Erythroblast (primary cell): ENCODE measurements at regions not wholly inside any gene's neighbourhood (a gene's known extent, or its start where the extent isn't known, plus 50 kb on each side); places are given as distances from the start of the nearest gene placed in this dataset.

ENCODE experiments used
- DNase-seq, 2 experiments: peaks; one replicate each; lab custom pipeline; 2025; lab: John Stamatoyannopoulos, UW
- GATA1 ChIP-seq: IDR thresholded peaks from 2 replicates; pipeline ENCODE4 v1.6.1; 2011; ENCODE audit warnings: low read depth, mild to moderate bottlenecking, control low read depth, low read length, moderate library complexity
- POLR2A ChIP-seq: IDR thresholded peaks from 2 replicates; pipeline ENCODE4 v1.6.1; 2011; ENCODE audit warnings: mild to moderate bottlenecking, low read length

GRCh38 chr15:97687654-97688053, 272.8 kb upstream of the ARRDC4 start:
- no peak for TF ChIP-seq POLR2A
- TF ChIP-seq GATA1, result no peak
- no peak for DNase-seq

DNA sequence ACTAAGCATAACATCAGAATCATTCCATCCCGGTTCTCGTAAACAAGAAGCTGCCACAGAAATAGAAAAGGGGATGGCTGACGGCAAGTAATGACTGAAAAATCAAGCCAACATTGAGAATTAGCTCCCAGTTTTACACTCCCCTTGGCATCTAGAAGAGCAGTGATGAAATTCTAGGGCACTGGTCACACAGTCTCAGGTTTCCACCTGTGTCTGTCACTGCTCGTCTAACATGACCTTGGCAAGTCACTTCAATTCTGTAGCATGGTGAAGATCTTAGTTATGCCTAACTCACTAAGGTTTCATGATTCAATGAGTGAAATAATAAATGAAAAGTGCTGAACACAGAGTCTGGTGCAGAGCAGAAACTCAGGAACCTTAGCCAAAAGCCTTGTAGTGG, 272.3 kb upstream of the ARRDC4 start:
- no peak for DNase-seq
- TF ChIP-seq GATA1 (no peak), POLR2A (no peak)

DNA sequence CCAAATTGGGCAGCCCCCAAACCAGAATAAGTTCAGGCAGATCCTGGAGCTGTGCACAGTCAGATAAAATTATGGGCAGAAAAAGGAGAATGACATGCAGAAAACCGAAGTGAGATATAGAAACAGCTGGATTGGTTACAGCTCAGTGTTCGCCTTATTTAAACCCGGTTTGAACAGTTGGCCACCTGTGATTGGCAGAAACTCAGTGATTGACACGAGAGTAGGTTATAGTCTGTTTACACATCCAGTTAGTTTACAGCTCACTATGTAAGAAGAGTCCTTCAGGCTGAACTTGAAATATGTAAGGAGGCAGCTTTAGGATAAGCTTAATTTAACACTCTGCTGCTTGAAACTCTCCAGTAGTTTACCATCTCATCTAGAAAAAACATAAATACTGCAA, 271.6 kb upstream of the ARRDC4 start:
- DNase-seq, result no peak
- TF ChIP-seq GATA1 (no peak), POLR2A (no peak)

- no peak for DNase-seq
Observed at GRCh38 chr15:97691078-97691477, 269.4 kb upstream of the ARRDC4 start.

DNA sequence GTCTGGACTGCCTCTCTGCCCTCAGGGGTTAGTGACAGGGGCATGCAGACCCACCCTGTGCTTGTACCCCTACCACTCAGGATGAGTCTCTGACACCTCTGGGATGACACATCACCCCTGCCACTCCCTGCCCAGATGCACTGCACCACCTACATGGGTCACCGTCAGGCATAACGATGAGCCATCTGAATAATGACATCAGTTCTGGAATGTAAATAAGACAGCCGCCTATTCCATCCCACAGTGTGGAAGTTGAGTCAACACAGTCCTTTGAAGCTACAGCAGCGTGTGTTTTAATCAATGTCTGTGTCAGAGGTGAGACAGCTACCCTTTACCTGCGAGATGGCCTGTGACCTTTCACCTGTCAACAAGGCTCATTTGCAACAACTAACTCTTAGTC, 268.7 kb upstream of the ARRDC4 start:
- no peak for TF ChIP-seq POLR2A
- TF ChIP-seq GATA1, result no peak

More at GRCh38 chr15:97691078-97691477, 269.4 kb upstream of the ARRDC4 start:
- no peak for TF ChIP-seq POLR2A
- no peak for TF ChIP-seq GATA1

GRCh38 chr15:97692301-97693015, 268.0 kb upstream of the ARRDC4 start:
- no peak for DNase-seq
- TF ChIP-seq POLR2A (no peak), GATA1 (no peak)

More for the DNA sequence above, 268.7 kb upstream of the ARRDC4 start:
- DNase-seq, result no peak

DNA sequence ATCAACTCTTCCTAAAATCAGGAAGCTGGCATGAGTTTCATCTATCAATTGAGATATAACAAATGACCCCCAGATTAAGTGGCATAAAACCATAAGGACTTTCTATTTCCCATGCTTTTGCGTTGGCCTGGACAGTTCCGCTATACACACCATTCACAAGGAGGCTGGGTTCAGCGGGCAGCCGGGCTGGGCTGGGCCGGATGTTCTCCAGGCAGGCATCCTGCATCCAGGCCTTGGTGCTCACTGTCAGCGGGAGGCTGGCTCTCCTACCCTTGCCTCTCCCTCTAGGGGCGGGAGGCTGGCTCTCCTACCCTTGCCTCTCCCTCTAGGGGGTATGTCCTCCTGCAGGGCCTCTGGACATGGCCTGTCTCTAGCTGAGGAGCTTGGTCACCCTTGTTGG, 266.0 kb upstream of the ARRDC4 start:
- TF ChIP-seq GATA1 (no peak), POLR2A (no peak)

GRCh38 chr15:97703400-97703799, 257.1 kb upstream of the ARRDC4 start:
- TF ChIP-seq GATA1 (no peak), POLR2A (no peak)

More for the DNA sequence above, 266.0 kb upstream of the ARRDC4 start:
- DNase-seq, result no peak

DNA sequence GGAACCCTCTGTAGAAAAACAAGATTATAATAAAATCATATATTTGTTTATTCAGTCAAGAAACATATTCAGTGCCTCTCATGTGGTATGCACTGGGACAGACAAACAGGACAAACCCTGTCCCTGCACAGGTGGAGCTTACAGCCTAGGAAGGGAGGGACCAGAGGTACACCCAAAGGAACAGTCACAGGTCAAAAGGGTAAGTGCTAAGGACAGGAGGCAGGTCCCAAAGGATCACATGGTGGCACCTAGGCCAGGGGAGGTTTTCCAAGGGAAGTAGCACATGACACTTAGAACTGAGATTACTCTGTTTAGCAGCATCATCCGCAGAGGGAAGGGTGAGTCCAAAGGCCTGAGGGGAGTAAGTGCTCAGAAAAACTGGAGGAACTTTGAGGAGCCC, 254.4 kb upstream of the ARRDC4 start:
- no peak for TF ChIP-seq GATA1
- TF ChIP-seq POLR2A, result no peak
- no peak for DNase-seq

More at GRCh38 chr15:97703400-97703799, 257.1 kb upstream of the ARRDC4 start:
- no peak for DNase-seq

- DNase-seq, result no peak
- TF ChIP-seq POLR2A (no peak), GATA1 (no peak)
Observed at GRCh38 chr15:97708252-97708651, 252.3 kb upstream of the ARRDC4 start.

GRCh38 chr15:97712530-97712929, 248.0 kb upstream of the ARRDC4 start:
- no peak for TF ChIP-seq POLR2A
- TF ChIP-seq GATA1, result no peak

GRCh38 chr15:97717806-97718205, 242.7 kb upstream of the ARRDC4 start:
- TF ChIP-seq GATA1, result no peak
- no peak for TF ChIP-seq POLR2A
- no peak for DNase-seq

More at GRCh38 chr15:97712530-97712929, 248.0 kb upstream of the ARRDC4 start:
- no peak for DNase-seq

- TF ChIP-seq POLR2A, result no peak
- no peak for TF ChIP-seq GATA1
Observed at GRCh38 chr15:97718509-97718908, 242.0 kb upstream of the ARRDC4 start.

DNA sequence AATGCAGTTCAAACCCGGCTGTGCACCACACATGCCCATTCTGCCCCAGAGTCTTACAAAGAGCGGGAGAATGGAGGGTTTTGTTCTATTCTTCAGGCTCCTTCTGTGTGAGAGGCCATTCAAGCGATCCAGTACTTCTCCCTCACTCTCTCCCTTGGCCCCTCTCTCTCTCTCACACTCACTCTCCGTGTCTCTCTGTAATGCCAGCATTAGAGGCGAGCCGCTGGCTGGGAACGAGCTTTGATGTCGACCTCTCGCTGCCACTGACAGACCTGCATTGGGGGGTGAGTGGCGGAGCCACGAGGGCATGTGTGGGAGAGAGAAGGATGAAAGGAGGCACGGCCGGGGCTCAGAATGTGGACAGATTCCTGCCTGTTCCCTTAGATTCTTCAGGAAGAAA, 231.7 kb upstream of the ARRDC4 start:
- no peak for TF ChIP-seq POLR2A
- TF ChIP-seq GATA1, result no peak
- DNase-seq, result no peak

More at GRCh38 chr15:97718509-97718908, 242.0 kb upstream of the ARRDC4 start:
- no peak for DNase-seq

DNA sequence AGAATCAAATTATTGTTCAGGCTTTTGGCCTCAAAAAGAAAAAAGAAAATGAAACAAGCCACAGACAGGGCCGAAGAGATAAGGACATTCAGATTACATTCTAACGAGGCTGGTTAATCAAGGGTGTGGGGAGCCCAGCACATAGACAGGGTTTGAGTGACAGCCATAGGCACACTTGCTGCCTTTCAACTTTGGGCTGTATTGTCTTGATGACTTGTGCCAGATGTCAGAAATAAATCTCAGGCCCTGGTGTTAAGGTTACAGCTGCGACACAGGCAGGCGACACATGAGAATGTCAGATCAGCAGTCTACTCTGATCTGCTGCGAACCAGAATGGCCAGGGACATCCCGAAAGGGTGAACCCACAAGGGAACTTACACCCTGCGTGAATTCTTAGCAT, 231.2 kb upstream of the ARRDC4 start:
- TF ChIP-seq POLR2A, result no peak
- TF ChIP-seq GATA1, result no peak
- DNase-seq, result no peak
